ENCODE measurements at regions not wholly inside any gene's neighbourhood (a gene's known extent, or its start where the extent isn't known, plus 50 kb on each side); places are given as distances from the start of the nearest gene placed in this dataset.
"Not testable (repeated sequence)": the region's sequence is repeated elsewhere in the genome, so short reads cannot be mapped to it uniquely, and the experiment has no call there.

GRCh38 chr5:92694067-92694466, 887.0 kb downstream of the NR2F1-AS1 start:
- Histone ChIP-seq H3K27me3 (ENCODE audit: control insufficient read depth, insufficient read depth, low read length) (no peaks in the 10 kb centered on the region), H3K4me3 (ENCODE audit: low read depth in 2 of 2, low read length in 2 of 2) (no peak overlapping the region), H3K36me3 (ENCODE audit: control insufficient read depth, insufficient read depth, low read length) (no peaks in the 10 kb centered on the region), H3K9me3 (ENCODE audit: control insufficient read depth, insufficient read depth, low read depth, low read length) (peaks cover 3% of the 10 kb centered on the region; the same call in 1 of the 2 replicates), H3K4me1 (ENCODE audit: control insufficient read depth, insufficient read depth, low read length) (peaks cover 9% of the 10 kb centered on the region), H3K27ac (ENCODE audit: low read length) (peak overlapping the region; percentile 49; the same call in 1 of the 2 replicates)
- no TSS peak for BruUV-seq (replicated peaks)
- DNase-seq (ENCODE audit: low read depth, low spot score) (no peak), ATAC-seq (no peak)
- in situ Hi-C loops (cut with HindIII; ENCODE audit: low pct_unique_long_range_greater_than_20kb, low sequenced_read_pairs) = no loop called here
- ChIA-PET CTCF (no interaction called here), POLR2A (no interaction called here)
- intact Hi-C loops (cut with micrococcal nuclease; ENCODE audit: unreplicated experiment) = no loop called here
- TF ChIP-seq CTCF (IDR thresholded peaks at IDR 0.05) (no peak), SIN3A (IDR thresholded peaks at IDR 0.05; ENCODE audit: borderline replicate concordance, insufficient read depth, low read depth, low read length) (no peak), POLR2AphosphoS5 (IDR thresholded peaks at IDR 0.05; ENCODE audit: low read depth, low read length) (no peak), REST (IDR thresholded peaks at IDR 0.05; ENCODE audit: insufficient read depth in 1 of 2, low read depth in 2 of 2, low read length in 1 of 2) (no peak)

GRCh38 chr5:92691955-92692354, 889.1 kb downstream of the NR2F1-AS1 start:
- H3K27me3 ChIP-seq (ENCODE audit: control insufficient read depth, insufficient read depth, low read length); H3K4me1 ChIP-seq (ENCODE audit: control insufficient read depth, insufficient read depth, low read length); in situ Hi-C loops (cut with HindIII; ENCODE audit: low pct_unique_long_range_greater_than_20kb, low sequenced_read_pairs); CTCF ChIA-PET; POLR2A ChIA-PET; ATAC-seq; intact Hi-C loops (cut with micrococcal nuclease; ENCODE audit: unreplicated experiment); H3K9me3 ChIP-seq (ENCODE audit: control insufficient read depth, insufficient read depth, low read depth, low read length); H3K4me3 ChIP-seq (ENCODE audit: low read depth in 2 of 2, low read length in 2 of 2); DNase-seq (ENCODE audit: low read depth, low spot score); BruUV-seq (replicated peaks); H3K36me3 ChIP-seq (ENCODE audit: control insufficient read depth, insufficient read depth, low read length); H3K27ac ChIP-seq (ENCODE audit: low read length): not testable (repeated sequence)

GRCh38 chr5:92687821-92688722, 892.9 kb downstream of the NR2F1-AS1 start:
- Histone ChIP-seq H3K27me3 (ENCODE audit: control insufficient read depth, insufficient read depth, low read length) (no peaks in the 10 kb centered on the region), H3K36me3 (ENCODE audit: control insufficient read depth, insufficient read depth, low read length) (no peaks in the 10 kb centered on the region), H3K9me3 (ENCODE audit: control insufficient read depth, insufficient read depth, low read depth, low read length) (peaks cover 22% of the 10 kb centered on the region; the same call in 1 of the 2 replicates), H3K4me3 (ENCODE audit: low read depth in 2 of 2, low read length in 2 of 2) (no peak overlapping the region), H3K4me1 (ENCODE audit: control insufficient read depth, insufficient read depth, low read length) (no peaks in the 10 kb centered on the region; the same call in 1 of the 2 replicates), H3K27ac (ENCODE audit: low read length) (peak overlapping the region; percentile 68)
- intact Hi-C loops (cut with micrococcal nuclease; ENCODE audit: unreplicated experiment) = no loop called here
- BruUV-seq (replicated peaks) = no TSS peak
- POLR2A ChIA-PET = no interaction called here
- DNase-seq (ENCODE audit: low read depth, low spot score) = no peak
- CTCF ChIA-PET = interaction anchor here (0.7 to 0.8 kb wide), 2 partner anchors 234 to 1113 kb away, joined by 3 read pairs; no protein-coding TSS in a partner anchor
- TF ChIP-seq TCF7L2 (IDR thresholded peaks at IDR 0.05; ENCODE audit: low read depth, low read length) (no peak), CTCF (IDR thresholded peaks at IDR 0.05) (peak; percentile 69)
- in situ Hi-C loops (cut with HindIII; ENCODE audit: low pct_unique_long_range_greater_than_20kb, low sequenced_read_pairs) = no loop called here
- peak; percentile 88 for ATAC-seq
